Right lobe of liver (tissue), 6 donors: ENCODE measurements at regions not wholly inside any gene's neighbourhood (a gene's known extent, or its start where the extent isn't known, plus 50 kb on each side); places are given as distances from the start of the nearest gene placed in this dataset.

Source experiments
- ATAC-seq, 4 donors: fragments of 200-7000 bp; cut with Tn5 transposase; one replicate each; pipeline ENCODE4 v1.9.1; 2020; ENCODE audit warnings: mild to moderate bottlenecking in 4 of 4, moderate library complexity in 4 of 4
- DNase-seq, 3 donors: peaks; one replicate each; pipeline ENCODE4 v3.0.0-alpha.2; 2020
- H3K27ac ChIP-seq, 3 donors: fragments of 200-600 bp; one replicate each; pipeline ENCODE4 v1.8.0; 2022
- H3K27me3 ChIP-seq, 2 donors: fragments of 200-600 bp; one replicate each; pipeline ENCODE4 v1.8.0; 2022
- H3K36me3 ChIP-seq, 4 donors: fragments of 200-600 bp; sonication (generic) in 1 of 4; one replicate each; pipeline versions ENCODE4 v1.5.1 to v1.8.0; 2017 to 2022; ENCODE audit warnings: control low read depth in 1 of 4
- H3K4me1 ChIP-seq, 4 donors: fragments of 200-600 bp; sonication (generic) in 1 of 4; one replicate each; pipeline versions ENCODE4 v1.5.1 to v1.8.0; 2017 to 2022; ENCODE audit warnings: control low read depth in 1 of 4
- H3K4me3 ChIP-seq, 3 donors: fragments of 200-600 bp; one replicate each; pipeline ENCODE4 v1.8.0; 2022
- H3K9me3 ChIP-seq, 4 donors: fragments of 200-600 bp; sonication (generic) in 1 of 4; one replicate each; pipeline versions ENCODE4 v1.5.1 to v1.8.0; 2017 to 2022; ENCODE audit warnings: control low read depth in 1 of 4
- CTCF ChIP-seq, 4 donors: fragments of 200-600 bp in 3 of 4; fragments of 450-650 bp in 1 of 4; IDR thresholded peaks; one replicate each; pipeline versions ENCODE4 v1.5.1 to v1.8.0; 2016 to 2022; ENCODE audit warnings: antibody characterized with exemption in 4 of 4, mild to moderate bottlenecking in 2 of 4
- POLR2A ChIP-seq: fragments of 450-650 bp; IDR thresholded peaks from one replicate; pipeline ENCODE4 v1.6.1; 2017; ENCODE audit warnings: antibody characterized with exemption, mild to moderate bottlenecking
- WGBS: methylation state at CpG from one replicate; pipeline ENCODE4 v1.1.6; 2018; ENCODE audit warnings: low coverage, low lambda C conversion rate; ENCODE audit not compliant: insufficient coverage; ENCODE audit errors: missing lambda C conversion rate; 5-methylcytosine and 5-hydroxymethylcytosine counted together
- intact Hi-C, 2 donors: fragments of 100-400 bp; cut with DNase I; formaldehyde crosslinking; loops; one replicate each; pipeline versions ENCODE4 v1.11.2 to v1.14.1; 2022
- donor health status: DM: no; HTN: yes; CAD: no.
- donor health status: DM: no; HTN: no; CAD: no.
- donor health status: DM: no; HTN: no; CAD: no.
- donor health status: DM: no; HTN: yes; CAD: no.
- donor health status: DM: no; HTN: yes; CAD: no.

- WGBS = 49% methylated on average over 5 of the region's 5 CpGs
- Histone ChIP-seq H3K27me3 (no peaks in the 10 kb centered on the region), H3K4me3 (no peak overlapping the region), H3K4me1 (peaks cover 0 to 22% (median 0%) of the 10 kb centered on the region in 4 donors), H3K36me3 (no peaks in the 10 kb centered on the region), H3K9me3 (no peaks in the 10 kb centered on the region), H3K27ac (no peak overlapping the region)
- intact Hi-C loops = no loop called here
- TF ChIP-seq POLR2A (no peak), CTCF (IDR thresholded peaks at IDR 0.05) (no peak)
- ATAC-seq (peak in 3 of 4 donors; percentile 9 to 15 (median 9)), DNase-seq (no peak)
Measured at GRCh38 chr3:10581251-10581650, 75.9 kb upstream of the ATP2B2 start.

GRCh38 chr3:10581716-10582115 is 76.3 kb upstream of the ATP2B2 start:
- Histone ChIP-seq H3K4me1 (peaks cover 0 to 22% (median 0%) of the 10 kb centered on the region in 4 donors), H3K9me3 (no peaks in the 10 kb centered on the region), H3K36me3 (no peaks in the 10 kb centered on the region), H3K27ac (no peak overlapping the region), H3K4me3 (no peak overlapping the region), H3K27me3 (no peaks in the 10 kb centered on the region)
- intact Hi-C loops = no loop called here
- TF ChIP-seq CTCF (IDR thresholded peaks at IDR 0.05) (no peak), POLR2A (no peak)
- peak; percentile 68 to 81 (median 73) for ATAC-seq
- 40% methylated on average over 8 of the region's 8 CpGs for WGBS
- no peak for DNase-seq

- DNase-seq = no peak
- ATAC-seq = peak; percentile 12 to 49 (median 41)
- no peak for TF ChIP-seq POLR2A
- TF ChIP-seq CTCF (IDR thresholded peaks at IDR 0.05) = no peak
- no peak overlapping the region for H3K27ac ChIP-seq
- H3K27me3 ChIP-seq = no peaks in the 10 kb centered on the region
- H3K9me3 ChIP-seq = no peaks in the 10 kb centered on the region
- no peak overlapping the region for H3K4me3 ChIP-seq
- 63% methylated on average over 2 of the region's 3 CpGs for whole genome bisulfite sequencing
- peaks cover 0 to 22% (median 0%) of the 10 kb centered on the region in 4 donors for H3K4me1 ChIP-seq
- H3K36me3 ChIP-seq = no peaks in the 10 kb centered on the region
- intact Hi-C loops = no loop called here
Measured at GRCh38 chr3:10582733-10583132, 77.3 kb upstream of the ATP2B2 start.

GRCh38 chr3:10583798-10584708 is 78.7 kb upstream of the ATP2B2 start:
- DNase-seq (no peak), ATAC-seq (no peak)
- no peak overlapping the region for H3K4me3 ChIP-seq
- H3K36me3 ChIP-seq = no peaks in the 10 kb centered on the region
- no peak overlapping the region for H3K27ac ChIP-seq
- peaks cover 0 to 22% (median 0%) of the 10 kb centered on the region in 4 donors for H3K4me1 ChIP-seq
- H3K27me3 ChIP-seq = no peaks in the 10 kb centered on the region
- no peaks in the 10 kb centered on the region for H3K9me3 ChIP-seq
- WGBS = 63% methylated on average over 9 of the region's 13 CpGs
- intact Hi-C loops = no loop called here
- TF ChIP-seq POLR2A (no peak), CTCF (IDR thresholded peaks at IDR 0.05) (no peak)
